Activated naive CD8-positive, alpha-beta T cell treated with anti-CD3 and anti-CD28 coated beads, Interleukin-2, amount 50 U/mL, for 24 hours (primary cell): ENCODE measurements at regions not wholly inside any gene's neighbourhood (a gene's known extent, or its start where the extent isn't known, plus 50 kb on each side); places are given as distances from the start of the nearest gene placed in this dataset.
"Not testable (repeated sequence)": the region's sequence is repeated elsewhere in the genome, so short reads cannot be mapped to it uniquely, and the experiment has no call there.

Experiments
- ATAC-seq: fragments of 150-1000 bp; cut with Tn5 transposase; one replicate; pipeline ENCODE4 v1.10.0; 2021
- DNase-seq: peaks from one replicate; pipeline ENCODE4 v3.0.0; 2021
- H3K27ac Mint-ChIP-seq: one replicate; pipeline ENCODE4 v1.8.0; 2021; ENCODE audit warnings: mild to moderate bottlenecking, mixed read lengths
- H3K27me3 Mint-ChIP-seq: one replicate; pipeline ENCODE4 v1.8.0; 2021; ENCODE audit warnings: mixed read lengths
- H3K36me3 Mint-ChIP-seq: one replicate; pipeline ENCODE4 v1.8.0; 2021; ENCODE audit warnings: low read depth, mixed read lengths
- H3K4me1 Mint-ChIP-seq: one replicate; pipeline ENCODE4 v1.8.0; 2021; ENCODE audit warnings: mixed read lengths
- H3K4me3 Mint-ChIP-seq: one replicate; pipeline ENCODE4 v1.8.0; 2021; ENCODE audit warnings: mild to moderate bottlenecking, moderate library complexity, mixed read lengths
- H3K9me3 Mint-ChIP-seq: one replicate; pipeline ENCODE4 v1.8.0; 2021; ENCODE audit warnings: mixed read lengths

GRCh38 chrX:104427693-104428092 is 138.3 kb upstream of the IL1RAPL2 start:
- H3K36me3 Mint-ChIP-seq: no peaks in the 10 kb centered on the region
- no peak overlapping the region for H3K4me3 Mint-ChIP-seq
- ATAC-seq (no peak), DNase-seq (no peak)
- no peaks in the 10 kb centered on the region for H3K4me1 Mint-ChIP-seq
- no peak overlapping the region for H3K27ac Mint-ChIP-seq
- H3K9me3 Mint-ChIP-seq: no peaks in the 10 kb centered on the region
- no peaks in the 10 kb centered on the region for H3K27me3 Mint-ChIP-seq

- no peaks in the 10 kb centered on the region for H3K9me3 Mint-ChIP-seq
- H3K4me1 Mint-ChIP-seq: no peaks in the 10 kb centered on the region
- no peak for ATAC-seq
- DNase-seq: no peak
- H3K36me3 Mint-ChIP-seq: no peaks in the 10 kb centered on the region
- no peak overlapping the region for H3K27ac Mint-ChIP-seq
- no peaks in the 10 kb centered on the region for H3K27me3 Mint-ChIP-seq
- no peak overlapping the region for H3K4me3 Mint-ChIP-seq
Measured at GRCh38 chrX:104427073-104427472, 138.9 kb upstream of the IL1RAPL2 start.

- ATAC-seq: no peak
- DNase-seq: no peak
- Mint-ChIP-seq H3K36me3 (no peaks in the 10 kb centered on the region), H3K9me3 (peaks cover 3% of the 10 kb centered on the region), H3K27ac (no peak overlapping the region), H3K4me3 (no peak overlapping the region), H3K4me1 (no peaks in the 10 kb centered on the region), H3K27me3 (no peaks in the 10 kb centered on the region)
Measured at GRCh38 chrX:104420907-104421306, 145.1 kb upstream of the IL1RAPL2 start.

GRCh38 chrX:104419926-104420325 is 146.1 kb upstream of the IL1RAPL2 start:
- no peaks in the 10 kb centered on the region for H3K27me3 Mint-ChIP-seq
- peaks cover 9% of the 10 kb centered on the region for H3K9me3 Mint-ChIP-seq
- DNase-seq: no peak
- no peaks in the 10 kb centered on the region for H3K4me1 Mint-ChIP-seq
- ATAC-seq: no peak
- H3K4me3 Mint-ChIP-seq: no peak overlapping the region
- H3K36me3 Mint-ChIP-seq: no peaks in the 10 kb centered on the region
- H3K27ac Mint-ChIP-seq: no peak overlapping the region

GRCh38 chrX:104419211-104419610 is 146.8 kb upstream of the IL1RAPL2 start:
- ATAC-seq (no peak), DNase-seq (no peak)
- Mint-ChIP-seq H3K36me3 (no peaks in the 10 kb centered on the region), H3K4me3 (no peak overlapping the region), H3K27ac (no peak overlapping the region), H3K9me3 (peaks cover 9% of the 10 kb centered on the region), H3K27me3 (no peaks in the 10 kb centered on the region), H3K4me1 (no peaks in the 10 kb centered on the region)

GRCh38 chrX:104411800-104412199 is 154.2 kb upstream of the IL1RAPL2 start:
- DNase-seq (no peak), ATAC-seq (no peak)
- no peak overlapping the region for H3K4me3 Mint-ChIP-seq
- H3K27me3 Mint-ChIP-seq: no peaks in the 10 kb centered on the region
- no peak overlapping the region for H3K27ac Mint-ChIP-seq
- no peaks in the 10 kb centered on the region for H3K4me1 Mint-ChIP-seq
- no peaks in the 10 kb centered on the region for H3K36me3 Mint-ChIP-seq
- peaks cover 7% of the 10 kb centered on the region for H3K9me3 Mint-ChIP-seq

- DNase-seq: no peak
- Mint-ChIP-seq H3K4me1 (no peaks in the 10 kb centered on the region), H3K4me3 (no peak overlapping the region), H3K36me3 (no peaks in the 10 kb centered on the region), H3K27me3 (peaks cover 1% of the 10 kb centered on the region), H3K27ac (no peak overlapping the region), H3K9me3 (no peaks in the 10 kb centered on the region)
- ATAC-seq: no peak
Measured at GRCh38 chrX:104400387-104400786, 145.7 kb upstream of the ESX1 start.

GRCh38 chrX:104392350-104392749 is 137.6 kb upstream of the ESX1 start:
- no peaks in the 10 kb centered on the region for H3K27me3 Mint-ChIP-seq
- no peaks in the 10 kb centered on the region for H3K36me3 Mint-ChIP-seq
- DNase-seq: no peak
- H3K27ac Mint-ChIP-seq: no peak overlapping the region
- ATAC-seq: no peak
- H3K4me1 Mint-ChIP-seq: no peaks in the 10 kb centered on the region
- H3K9me3 Mint-ChIP-seq: no peaks in the 10 kb centered on the region
- H3K4me3 Mint-ChIP-seq: no peak overlapping the region

- Mint-ChIP-seq H3K27ac (no peak overlapping the region), H3K36me3 (no peaks in the 10 kb centered on the region), H3K4me1 (no peaks in the 10 kb centered on the region), H3K4me3 (no peak overlapping the region), H3K9me3 (no peaks in the 10 kb centered on the region), H3K27me3 (no peaks in the 10 kb centered on the region)
- no peak for DNase-seq
- no peak for ATAC-seq
Measured at GRCh38 chrX:104391906-104392305, 137.2 kb upstream of the ESX1 start.

- Mint-ChIP-seq H3K4me3 (no peak overlapping the region), H3K9me3 (no peaks in the 10 kb centered on the region), H3K27ac (no peak overlapping the region), H3K4me1 (no peaks in the 10 kb centered on the region), H3K36me3 (no peaks in the 10 kb centered on the region), H3K27me3 (no peaks in the 10 kb centered on the region)
- no peak for ATAC-seq
- DNase-seq: no peak
Measured at GRCh38 chrX:104376937-104377336, 122.2 kb upstream of the ESX1 start.

GRCh38 chrX:104372547-104372946 is 117.8 kb upstream of the ESX1 start:
- no peaks in the 10 kb centered on the region for H3K27me3 Mint-ChIP-seq
- no peak overlapping the region for H3K4me3 Mint-ChIP-seq
- no peak overlapping the region for H3K27ac Mint-ChIP-seq
- no peak for DNase-seq
- no peaks in the 10 kb centered on the region for H3K4me1 Mint-ChIP-seq
- no peaks in the 10 kb centered on the region for H3K36me3 Mint-ChIP-seq
- H3K9me3 Mint-ChIP-seq: no peaks in the 10 kb centered on the region
- no peak for ATAC-seq

- Mint-ChIP-seq H3K4me1 (no peaks in the 10 kb centered on the region), H3K9me3 (no peaks in the 10 kb centered on the region), H3K4me3 (no peak overlapping the region), H3K36me3 (no peaks in the 10 kb centered on the region), H3K27me3 (peaks cover 2% of the 10 kb centered on the region), H3K27ac (no peak overlapping the region)
- DNase-seq: no peak
- ATAC-seq: no peak
Measured at GRCh38 chrX:104370089-104370488, 115.4 kb upstream of the ESX1 start.

- H3K4me3 Mint-ChIP-seq, H3K27ac Mint-ChIP-seq, H3K9me3 Mint-ChIP-seq, H3K4me1 Mint-ChIP-seq, H3K36me3 Mint-ChIP-seq, DNase-seq, ATAC-seq, H3K27me3 Mint-ChIP-seq: not testable (repeated sequence)
Measured at GRCh38 chrX:104360774-104361173, 106.0 kb upstream of the ESX1 start.

GRCh38 chrX:104359124-104359523 is 104.4 kb upstream of the ESX1 start:
- H3K9me3 Mint-ChIP-seq: no peaks in the 10 kb centered on the region
- H3K27me3 Mint-ChIP-seq: peaks cover 2% of the 10 kb centered on the region
- no peak overlapping the region for H3K27ac Mint-ChIP-seq
- no peak for ATAC-seq
- DNase-seq: no peak
- H3K4me3 Mint-ChIP-seq: no peak overlapping the region
- no peaks in the 10 kb centered on the region for H3K36me3 Mint-ChIP-seq
- no peaks in the 10 kb centered on the region for H3K4me1 Mint-ChIP-seq

- DNase-seq (no peak), ATAC-seq (no peak)
- no peaks in the 10 kb centered on the region for H3K4me1 Mint-ChIP-seq
- H3K36me3 Mint-ChIP-seq: no peaks in the 10 kb centered on the region
- H3K27ac Mint-ChIP-seq: no peak overlapping the region
- H3K4me3 Mint-ChIP-seq: no peak overlapping the region
- no peaks in the 10 kb centered on the region for H3K9me3 Mint-ChIP-seq
- peaks cover 6% of the 10 kb centered on the region for H3K27me3 Mint-ChIP-seq
Measured at GRCh38 chrX:104351173-104351769, 96.5 kb upstream of the ESX1 start.

- Mint-ChIP-seq H3K27ac (no peak overlapping the region), H3K36me3 (no peaks in the 10 kb centered on the region), H3K4me3 (no peak overlapping the region), H3K9me3 (no peaks in the 10 kb centered on the region), H3K4me1 (no peaks in the 10 kb centered on the region), H3K27me3 (peaks cover 8% of the 10 kb centered on the region)
- ATAC-seq (no peak), DNase-seq (no peak)
Measured at GRCh38 chrX:104347860-104348259, 93.1 kb upstream of the ESX1 start.
